ENCODE measurements at regions not wholly inside any gene's neighbourhood (a gene's known extent, or its start where the extent isn't known, plus 50 kb on each side); places are given as distances from the start of the nearest gene placed in this dataset.
"Not testable (repeated sequence)": the region's sequence is repeated elsewhere in the genome, so short reads cannot be mapped to it uniquely, and the experiment has no call there.

DNA sequence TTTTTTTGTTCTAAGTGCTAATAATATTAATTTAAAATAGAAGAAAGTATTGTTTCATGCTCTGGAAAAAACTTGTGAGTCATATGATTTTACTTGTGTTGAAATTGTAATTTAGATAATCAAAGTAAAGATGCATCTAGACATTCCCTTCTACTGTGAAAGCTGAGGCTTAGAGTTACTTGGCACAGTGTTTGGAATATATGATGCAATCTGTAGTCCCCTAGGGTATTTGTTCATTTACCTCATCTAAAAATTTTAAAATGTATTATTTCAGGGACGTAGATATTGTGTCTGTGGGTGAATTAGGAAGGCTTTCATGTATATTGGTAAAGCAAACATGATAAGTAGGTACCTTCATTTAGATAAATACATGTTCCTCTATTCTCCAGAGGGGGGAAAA, 793.5 kb upstream of the CNTN5 start:
- no peak for DNase-seq (ENCODE audit: low read depth, low spot score)
- in situ Hi-C loops (cut with HindIII; ENCODE audit: low pct_unique_long_range_greater_than_20kb, low sequenced_read_pairs) = no loop called here

DNA sequence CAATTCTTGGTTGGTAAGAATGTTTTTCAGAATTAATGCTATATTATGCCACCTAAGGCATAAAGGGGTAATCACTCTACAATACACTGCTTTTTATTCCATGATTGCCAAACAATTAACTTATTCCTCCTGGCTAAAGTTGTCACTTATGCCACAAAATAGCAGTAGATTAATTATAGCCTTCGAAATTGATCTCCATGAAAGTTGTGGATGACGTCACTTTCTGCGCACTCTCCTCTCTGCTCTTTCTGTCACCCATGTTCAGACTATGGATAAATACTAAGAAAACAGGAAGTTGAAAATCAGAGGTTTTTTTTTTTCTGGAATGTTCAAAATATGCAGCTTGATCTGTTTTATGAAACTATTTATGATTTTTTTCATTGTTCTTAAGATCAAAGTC, 790.1 kb upstream of the CNTN5 start:
- no peak for DNase-seq (ENCODE audit: low read depth, low spot score)
- in situ Hi-C loops (cut with HindIII; ENCODE audit: low pct_unique_long_range_greater_than_20kb, low sequenced_read_pairs) = no loop called here

DNA sequence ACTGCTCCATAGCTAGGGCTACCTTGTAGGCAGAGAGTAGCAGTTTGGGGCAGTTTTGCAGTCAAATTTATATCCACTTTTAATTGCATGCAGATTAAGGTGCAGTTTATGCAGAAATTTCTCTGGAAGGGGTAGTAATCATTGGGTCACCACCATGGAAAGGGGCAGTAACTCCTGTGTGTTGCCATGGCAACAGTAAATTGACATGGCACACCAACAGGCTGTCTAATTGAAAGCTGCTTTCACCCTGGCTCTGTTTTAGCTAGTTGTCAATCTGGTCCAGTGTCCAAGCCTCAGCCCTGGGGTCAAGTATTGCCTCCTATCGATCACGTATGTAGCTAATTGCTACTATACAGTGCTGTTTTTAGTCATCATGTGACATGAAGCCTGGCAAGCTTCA, 786.1 kb upstream of the CNTN5 start:
- no peak for DNase-seq (ENCODE audit: low read depth, low spot score)
- in situ Hi-C loops (cut with HindIII; ENCODE audit: low pct_unique_long_range_greater_than_20kb, low sequenced_read_pairs) = no loop called here

DNA sequence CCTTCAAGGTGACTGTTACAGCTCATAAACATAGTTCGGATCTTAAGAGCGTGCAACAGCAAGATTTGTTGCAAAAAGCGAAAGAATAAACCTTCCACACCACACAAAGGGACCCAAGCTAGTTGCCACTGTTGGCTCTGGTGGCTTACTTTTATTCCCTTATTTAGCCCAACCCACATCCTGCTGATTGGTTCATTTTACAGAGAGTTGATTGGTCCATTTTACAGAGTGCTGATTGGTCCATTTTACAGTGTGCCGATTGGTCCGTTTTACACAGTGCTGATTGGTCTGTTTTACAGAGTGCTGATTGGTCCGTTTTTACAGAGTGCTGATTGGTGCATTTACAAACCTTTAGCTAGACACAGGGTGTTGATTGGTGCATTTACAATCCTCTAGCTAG, 776.9 kb upstream of the CNTN5 start:
- DNase-seq (ENCODE audit: low read depth, low spot score) = no peak
- in situ Hi-C loops (cut with HindIII; ENCODE audit: low pct_unique_long_range_greater_than_20kb, low sequenced_read_pairs) = no loop called here

DNA sequence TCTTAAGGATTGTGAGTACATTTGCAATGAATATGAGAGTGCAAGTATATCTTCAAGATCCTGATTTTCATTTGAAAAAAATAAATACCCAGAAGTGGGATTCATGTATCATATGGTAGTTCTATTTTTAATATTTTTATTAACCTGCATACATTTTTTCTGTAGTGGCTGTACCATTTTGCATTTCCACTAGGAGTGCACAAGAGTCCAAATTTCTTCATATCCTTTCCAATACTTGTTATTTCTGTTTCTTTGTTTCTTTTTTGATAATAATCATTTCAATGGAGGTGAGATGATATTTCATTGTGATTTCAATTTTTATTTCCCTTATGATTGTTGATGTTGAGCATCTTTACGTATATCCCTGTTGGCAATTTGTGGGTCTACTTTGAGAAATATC, 759.8 kb upstream of the CNTN5 start:
- in situ Hi-C loops (cut with HindIII; ENCODE audit: low pct_unique_long_range_greater_than_20kb, low sequenced_read_pairs) = no loop called here
- DNase-seq (ENCODE audit: low read depth, low spot score) = no peak

DNA sequence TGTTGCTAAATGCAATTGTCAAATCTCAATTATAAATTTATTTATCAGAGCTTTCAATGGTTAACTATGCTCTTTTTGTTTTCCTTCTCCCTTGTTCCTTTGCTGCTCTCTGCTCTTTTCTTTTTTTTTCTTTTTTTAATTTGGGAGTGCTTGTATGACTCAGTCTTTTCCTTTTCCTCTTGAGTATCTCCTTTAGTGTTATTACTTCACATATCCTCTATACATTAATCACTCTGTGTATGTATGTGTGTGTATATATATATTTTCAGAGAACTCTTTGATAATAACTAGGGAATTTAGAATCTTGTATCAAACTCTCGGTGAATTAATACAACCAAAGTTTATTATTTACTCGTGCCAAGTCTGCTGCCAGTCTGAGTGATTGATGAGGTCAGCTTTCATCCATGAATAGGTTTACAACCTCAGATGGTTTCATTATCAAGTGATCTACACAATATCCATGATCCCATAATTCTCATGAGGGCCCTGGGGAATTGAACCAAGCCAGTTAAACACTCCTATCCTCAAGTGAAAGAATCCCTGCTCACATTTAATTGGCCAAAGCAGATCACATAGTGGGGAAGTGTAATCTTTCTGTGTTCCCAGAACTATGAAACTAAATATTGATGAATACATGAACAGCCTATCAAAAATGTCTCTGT, 743.4 kb upstream of the CNTN5 start:
- DNase-seq (ENCODE audit: low read depth, low spot score) = no peak
- in situ Hi-C loops (cut with HindIII; ENCODE audit: low pct_unique_long_range_greater_than_20kb, low sequenced_read_pairs) = no loop called here

DNA sequence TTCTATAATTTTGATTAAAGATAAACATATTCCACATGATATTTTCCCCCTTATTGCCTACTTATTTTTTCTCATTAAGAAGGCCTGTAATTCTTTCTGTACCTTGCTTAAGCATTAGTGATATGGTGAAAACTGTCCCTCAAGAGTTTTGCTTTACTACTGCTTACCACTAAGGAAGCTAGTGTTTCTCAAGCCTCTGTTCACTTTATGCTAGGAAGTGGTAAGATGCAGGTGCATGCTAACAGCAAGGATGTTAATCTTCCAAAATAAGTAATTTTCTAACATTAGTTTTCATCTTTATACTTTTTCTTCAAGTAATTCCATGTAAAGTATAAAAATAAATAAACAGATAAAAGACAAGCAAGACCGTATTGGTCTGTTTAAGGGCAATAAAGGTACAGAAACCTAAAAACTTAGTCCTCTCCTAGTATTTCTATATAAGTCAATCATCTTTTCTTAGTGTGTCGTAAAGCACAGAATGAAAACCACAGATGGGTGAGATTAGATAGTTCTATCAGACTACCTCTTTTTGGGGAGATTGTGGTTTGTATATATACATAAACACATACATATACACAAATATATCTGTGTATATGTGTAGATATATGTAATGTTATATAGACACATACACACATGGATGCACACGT, 731.0 kb upstream of the CNTN5 start:
- no peak for DNase-seq (ENCODE audit: low read depth, low spot score)
- in situ Hi-C loops (cut with HindIII; ENCODE audit: low pct_unique_long_range_greater_than_20kb, low sequenced_read_pairs) = no loop called here

DNA sequence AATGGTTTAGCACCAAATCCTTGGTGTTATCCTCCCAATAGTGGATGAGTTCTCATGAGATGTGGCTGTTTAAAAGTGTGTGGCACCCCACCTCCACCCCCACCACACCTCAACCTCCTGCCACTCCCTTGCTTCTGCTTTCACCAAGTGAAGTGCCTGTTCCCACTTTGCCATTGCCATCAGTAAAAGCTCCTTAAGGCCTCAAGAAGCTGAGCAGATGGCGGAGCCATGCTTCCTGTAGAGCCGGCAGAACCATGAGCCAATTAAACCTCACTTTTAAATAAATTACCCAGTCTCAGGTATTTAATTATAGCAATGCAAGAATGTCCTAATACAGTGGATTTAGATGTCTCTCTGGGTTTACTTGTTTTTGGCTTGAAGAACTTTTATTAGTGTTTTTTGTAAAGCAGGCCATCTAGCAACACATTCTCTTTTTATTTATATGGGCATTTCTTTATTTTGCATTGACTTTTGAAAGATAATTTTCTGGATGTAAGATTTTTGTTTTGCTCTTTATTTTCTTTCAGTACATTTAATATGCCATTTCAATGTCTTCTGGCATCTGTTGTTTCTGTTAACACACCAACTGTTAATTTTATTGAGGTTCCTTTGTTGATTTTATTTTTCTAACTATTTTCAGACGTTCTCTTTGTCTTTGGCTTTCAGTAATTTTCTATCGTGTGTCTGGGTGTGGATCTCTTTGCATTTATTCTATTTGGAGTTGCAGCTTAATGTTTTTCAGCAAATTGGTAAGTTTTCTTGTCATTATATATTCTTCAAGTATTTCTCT, 724.5 kb upstream of the CNTN5 start:
- in situ Hi-C loops (cut with HindIII; ENCODE audit: low pct_unique_long_range_greater_than_20kb, low sequenced_read_pairs) = no loop called here

DNA sequence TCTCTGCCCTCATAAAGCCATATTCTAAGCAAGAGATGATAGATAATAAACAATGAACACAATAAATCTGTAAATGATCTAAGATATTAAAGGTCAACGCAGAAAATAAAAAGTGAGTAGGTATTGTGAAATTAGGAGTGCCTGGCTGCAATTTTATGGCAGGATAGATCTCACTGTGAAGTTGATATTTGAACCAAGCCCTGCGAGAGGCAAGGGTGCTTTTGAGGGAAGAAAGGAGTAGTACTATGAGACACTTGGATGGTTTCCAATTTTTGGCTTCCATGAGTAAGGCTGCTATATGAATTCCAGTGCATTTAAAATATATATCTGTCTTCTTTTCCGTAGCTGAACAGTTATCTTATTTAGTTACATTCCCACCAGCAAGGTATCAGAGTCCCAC, 720.0 kb upstream of the CNTN5 start:
- no peak for DNase-seq (ENCODE audit: low read depth, low spot score)
- in situ Hi-C loops (cut with HindIII; ENCODE audit: low pct_unique_long_range_greater_than_20kb, low sequenced_read_pairs) = no loop called here

More for the DNA sequence above, 724.5 kb upstream of the CNTN5 start:
- DNase-seq (ENCODE audit: low read depth, low spot score) = no peak

DNA sequence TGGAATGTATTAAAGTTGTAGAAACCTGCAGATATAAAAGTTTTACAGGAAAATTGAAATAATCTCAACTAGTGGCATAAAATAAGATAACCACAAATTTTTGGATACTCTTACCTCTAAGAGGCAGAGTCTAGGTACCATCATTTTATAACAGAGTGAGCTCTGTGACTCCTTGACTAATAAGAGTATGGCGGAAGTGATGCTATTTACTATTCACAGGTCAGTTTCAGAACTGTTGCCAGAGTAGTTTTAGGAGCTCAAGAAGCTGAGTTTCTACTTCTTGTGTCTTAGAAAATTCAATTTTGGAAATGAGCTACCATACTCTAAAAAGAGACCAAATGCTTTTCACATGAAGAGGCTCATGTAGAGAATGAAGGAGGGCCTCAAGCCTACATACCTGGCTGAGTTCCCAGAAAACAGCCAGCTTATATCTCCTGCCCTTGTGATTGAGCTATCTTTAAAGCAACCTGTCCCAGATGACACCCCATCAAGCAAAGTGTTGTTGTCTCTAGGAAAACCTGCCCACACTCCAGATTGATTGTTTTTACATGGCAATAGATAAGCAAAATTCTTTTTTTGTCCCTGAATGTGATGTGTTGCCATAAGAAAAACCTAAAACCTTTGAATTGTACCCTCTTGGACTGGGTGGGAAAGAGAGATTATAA, 712.8 kb upstream of the CNTN5 start:
- in situ Hi-C loops (cut with HindIII; ENCODE audit: low pct_unique_long_range_greater_than_20kb, low sequenced_read_pairs) = no loop called here
- no peak for DNase-seq (ENCODE audit: low read depth, low spot score)

DNA sequence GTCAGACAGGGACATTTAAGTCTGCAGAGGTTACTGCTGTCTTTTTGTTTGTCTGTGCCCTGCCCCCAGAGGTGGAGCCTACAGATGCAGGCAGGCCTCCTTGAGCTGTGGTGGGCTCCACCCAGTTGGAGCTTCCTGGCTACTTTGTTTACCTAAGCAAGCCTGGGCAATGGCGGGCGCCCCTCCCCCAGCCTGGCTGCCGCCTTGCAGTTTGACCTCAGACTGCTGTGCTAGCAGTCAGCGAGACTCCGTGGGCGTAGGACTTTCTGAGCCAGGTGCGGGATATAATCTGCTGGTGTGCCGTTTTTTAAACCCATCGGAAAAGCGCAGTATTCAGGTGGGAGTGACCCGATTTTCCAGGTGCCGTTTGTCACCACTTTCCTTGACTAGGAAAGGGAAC, 690.4 kb upstream of the CNTN5 start:
- DNase-seq (ENCODE audit: low read depth, low spot score); in situ Hi-C loops (cut with HindIII; ENCODE audit: low pct_unique_long_range_greater_than_20kb, low sequenced_read_pairs): not testable (repeated sequence)

DNA sequence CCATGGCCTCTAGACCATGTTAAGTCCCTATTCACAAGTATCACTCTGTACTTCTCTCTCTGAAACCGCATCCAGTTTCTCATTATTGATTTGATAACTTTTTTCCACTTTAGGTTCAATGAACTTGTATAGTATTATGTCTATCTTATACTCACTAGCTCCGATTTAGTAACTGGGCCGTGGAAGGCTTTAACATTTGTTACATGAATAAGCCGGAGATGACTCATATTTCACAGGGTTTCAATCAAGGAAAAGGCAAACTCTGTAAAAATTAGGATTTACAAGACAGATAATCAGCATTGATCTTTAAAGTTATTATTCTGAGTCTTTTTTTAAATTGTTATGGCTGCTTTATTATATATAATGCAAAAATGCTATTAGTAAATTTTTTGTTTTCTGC, 662.2 kb upstream of the CNTN5 start:
- in situ Hi-C loops (cut with HindIII; ENCODE audit: low pct_unique_long_range_greater_than_20kb, low sequenced_read_pairs) = no loop called here
- no peak for DNase-seq (ENCODE audit: low read depth, low spot score)

DNA sequence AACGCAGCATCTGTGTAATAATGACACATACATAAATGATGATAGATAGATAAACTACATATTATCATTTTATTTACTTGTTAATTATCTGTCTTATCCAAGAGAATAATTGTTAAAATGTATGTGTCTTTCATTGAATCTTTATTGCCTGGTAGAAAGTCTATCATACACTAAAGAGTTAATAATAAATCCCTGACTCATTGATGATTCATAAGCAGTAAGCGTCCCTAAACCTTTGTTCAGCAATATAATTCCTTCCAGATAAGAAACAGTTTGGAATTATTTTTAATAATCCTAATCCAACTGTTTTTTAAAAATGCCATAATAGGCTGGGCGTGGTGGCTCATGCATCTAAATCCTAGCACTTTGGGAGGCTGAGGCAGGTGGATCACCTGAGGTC, 655.6 kb upstream of the CNTN5 start:
- DNase-seq (ENCODE audit: low read depth, low spot score) = no peak
- in situ Hi-C loops (cut with HindIII; ENCODE audit: low pct_unique_long_range_greater_than_20kb, low sequenced_read_pairs) = no loop called here

DNA sequence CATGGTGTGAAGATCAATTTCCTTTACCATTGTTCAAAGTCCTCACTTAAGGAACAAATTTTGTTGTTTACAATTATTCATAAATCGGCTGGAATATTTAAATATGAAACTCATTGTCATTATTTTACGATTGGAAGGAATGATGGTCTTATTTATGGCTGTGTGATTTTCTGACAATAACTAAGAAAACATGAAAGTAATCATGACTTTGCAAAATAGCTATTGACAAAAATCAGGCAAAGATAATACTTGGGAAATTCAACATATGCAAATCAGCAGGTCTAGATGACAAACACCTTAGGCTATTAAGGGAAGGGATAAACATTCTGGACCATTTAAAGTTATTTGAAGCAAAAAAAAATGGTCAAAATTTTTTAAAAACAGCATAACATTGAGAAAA, 654.8 kb upstream of the CNTN5 start:
- in situ Hi-C loops (cut with HindIII; ENCODE audit: low pct_unique_long_range_greater_than_20kb, low sequenced_read_pairs) = no loop called here
- no peak for DNase-seq (ENCODE audit: low read depth, low spot score)

DNA sequence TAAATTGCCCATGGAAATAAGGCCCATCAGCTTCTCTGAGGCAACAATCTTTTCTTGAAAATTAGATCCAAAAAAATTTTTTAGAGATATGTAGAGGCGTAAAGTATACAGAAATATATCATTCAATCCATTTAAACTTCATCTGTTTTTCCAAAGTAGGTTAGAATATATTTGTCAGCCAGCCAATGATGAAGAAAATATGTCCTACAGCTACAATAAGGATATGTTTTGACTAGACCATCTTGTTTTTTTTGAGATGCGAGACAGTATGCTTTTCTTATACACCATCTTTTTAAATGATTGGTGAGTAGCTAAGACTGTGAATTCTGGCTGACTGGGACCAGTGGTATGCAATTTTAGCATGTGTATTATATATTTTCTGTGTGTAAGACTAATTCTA, 630.4 kb upstream of the CNTN5 start:
- DNase-seq (ENCODE audit: low read depth, low spot score) = no peak
- in situ Hi-C loops (cut with HindIII; ENCODE audit: low pct_unique_long_range_greater_than_20kb, low sequenced_read_pairs) = no loop called here

DNA sequence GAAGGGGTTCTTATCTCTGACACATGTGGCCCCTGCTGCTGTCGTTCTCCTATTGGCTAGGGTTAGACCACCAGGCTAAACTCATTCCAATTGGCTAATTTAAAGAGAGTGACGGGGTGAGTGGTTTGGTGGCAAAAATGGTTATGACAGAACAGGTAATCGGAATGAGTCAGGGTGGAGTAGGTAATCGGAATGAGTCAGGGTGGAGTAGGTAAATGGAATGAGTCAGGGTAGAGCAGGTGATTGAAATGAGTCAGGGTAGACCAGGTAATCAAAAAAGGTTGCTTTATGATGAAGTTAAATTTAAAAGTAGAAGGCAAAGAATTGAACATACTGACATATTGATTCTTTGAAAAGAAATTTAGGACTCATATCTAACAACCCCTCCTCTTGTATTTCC, 626.2 kb upstream of the CNTN5 start:
- DNase-seq (ENCODE audit: low read depth, low spot score); in situ Hi-C loops (cut with HindIII; ENCODE audit: low pct_unique_long_range_greater_than_20kb, low sequenced_read_pairs): not testable (repeated sequence)

DNA sequence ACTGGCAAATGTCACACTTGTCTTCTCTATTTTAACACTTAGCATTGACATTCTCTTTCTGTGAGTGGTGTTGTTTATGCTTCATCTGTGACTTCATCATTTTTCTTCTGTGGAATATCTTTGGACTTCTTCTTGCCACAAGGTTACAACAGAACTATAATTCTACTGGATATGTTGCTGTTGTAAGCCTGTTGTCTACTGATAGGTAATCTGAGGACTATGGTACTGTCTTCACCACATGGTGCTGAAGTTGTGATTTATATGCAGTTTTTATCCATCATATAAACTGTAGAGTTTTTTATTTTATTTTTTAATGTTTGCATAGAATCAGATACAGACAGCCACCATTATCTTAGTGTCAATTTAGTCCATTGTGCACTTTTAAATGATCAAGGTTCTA, 622.2 kb upstream of the CNTN5 start:
- DNase-seq (ENCODE audit: low read depth, low spot score) = no peak
- in situ Hi-C loops (cut with HindIII; ENCODE audit: low pct_unique_long_range_greater_than_20kb, low sequenced_read_pairs) = no loop called here

DNA sequence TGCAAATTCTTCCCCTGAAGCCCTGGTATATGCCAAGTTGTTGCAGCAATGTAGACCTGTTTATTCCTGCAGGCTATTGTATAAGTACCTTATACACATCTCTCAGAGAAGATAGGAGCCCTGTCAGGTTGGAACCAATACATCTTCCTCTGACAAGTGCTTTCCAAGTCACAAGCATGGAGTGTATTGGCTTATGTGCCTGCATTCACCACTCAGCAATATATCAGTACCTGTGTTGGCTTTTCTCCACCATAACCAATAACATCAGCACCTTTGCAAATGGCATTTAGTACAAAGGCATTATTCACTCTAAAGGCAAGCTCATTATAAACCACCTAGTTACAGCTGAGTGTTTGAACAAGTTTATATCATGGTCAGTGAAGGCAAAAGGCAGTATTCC, 611.7 kb upstream of the CNTN5 start:
- in situ Hi-C loops (cut with HindIII; ENCODE audit: low pct_unique_long_range_greater_than_20kb, low sequenced_read_pairs) = no loop called here
- no peak for DNase-seq (ENCODE audit: low read depth, low spot score)
